ENCODE measurements at regions not wholly inside any gene's neighbourhood (a gene's known extent, or its start where the extent isn't known, plus 50 kb on each side); places are given as distances from the start of the nearest gene placed in this dataset.

- DNase-seq (ENCODE audit: low read depth), result no peak
These were observed 126.9 kb downstream of the RPS24 start for GRCh38 chr10:78160591-78160990.

DNA sequence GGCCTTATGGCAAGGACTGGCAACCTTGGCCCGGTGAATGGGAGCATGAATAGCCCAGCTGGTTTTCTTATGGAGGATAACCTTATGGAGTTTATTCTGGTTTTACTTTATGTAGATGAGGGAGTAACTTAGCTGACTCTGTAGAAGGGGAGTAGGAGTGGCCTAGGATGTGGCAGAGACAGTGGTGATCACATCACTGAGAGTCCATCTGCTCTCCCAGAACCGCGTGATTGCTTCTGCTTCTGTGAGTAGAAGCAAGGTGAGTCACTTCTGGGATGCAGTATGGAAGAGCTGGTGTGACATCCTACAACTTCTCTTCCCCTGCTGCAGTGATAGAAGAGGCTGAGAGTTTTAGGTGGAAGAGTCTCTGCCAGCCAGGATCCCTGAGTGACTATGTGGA lies 129.2 kb downstream of the RPS24 start:
- peak; percentile 70 for DNase-seq (ENCODE audit: low read depth)

GRCh38 chr10:78164702-78165101 lies 131.0 kb downstream of the RPS24 start:
- no peak for DNase-seq (ENCODE audit: low read depth)

DNA sequence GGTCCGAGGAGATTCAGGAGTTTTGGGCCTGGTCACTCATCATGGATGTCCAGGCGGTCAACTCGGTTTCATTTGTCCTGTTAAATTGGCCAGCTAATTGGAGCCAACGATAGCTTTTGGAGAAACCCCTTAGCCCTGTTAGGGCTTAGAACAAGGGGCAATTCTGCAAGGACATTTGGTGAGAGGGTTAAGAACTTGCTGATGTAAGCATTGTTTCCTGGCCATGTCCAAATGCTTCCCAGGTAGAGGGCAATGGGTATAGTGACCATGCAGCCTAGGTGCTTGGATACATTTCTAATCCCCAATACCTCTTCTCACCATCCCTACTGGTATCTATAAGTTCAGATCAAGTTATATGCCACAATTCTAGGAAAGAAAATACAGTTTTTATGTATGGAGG lies 131.5 kb downstream of the RPS24 start:
- DNase-seq (ENCODE audit: low read depth), result no peak

DNA sequence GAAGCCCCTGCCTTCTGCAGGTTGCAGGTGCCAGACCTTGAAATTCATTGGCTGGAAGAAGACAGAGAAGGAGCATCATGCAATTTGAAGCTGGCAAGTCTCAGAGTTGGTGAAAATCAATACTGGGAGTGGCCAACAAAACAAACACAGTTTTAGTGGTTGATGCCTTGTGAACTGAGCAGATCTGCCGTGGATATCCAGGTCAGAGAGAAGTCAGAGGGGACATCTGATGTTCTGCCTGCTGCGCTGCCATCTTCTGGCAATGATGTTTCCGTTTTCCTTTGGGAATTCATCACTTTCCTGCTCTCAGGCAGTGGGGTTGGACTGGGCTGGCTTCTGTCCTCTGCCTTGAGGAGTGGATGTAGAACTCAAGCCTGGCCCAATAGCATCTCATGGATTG lies 132.0 kb downstream of the RPS24 start:
- DNase-seq (ENCODE audit: low read depth), result no peak

- no peak for DNase-seq (ENCODE audit: low read depth)
These were observed 132.6 kb downstream of the RPS24 start for GRCh38 chr10:78166261-78166660.

DNA sequence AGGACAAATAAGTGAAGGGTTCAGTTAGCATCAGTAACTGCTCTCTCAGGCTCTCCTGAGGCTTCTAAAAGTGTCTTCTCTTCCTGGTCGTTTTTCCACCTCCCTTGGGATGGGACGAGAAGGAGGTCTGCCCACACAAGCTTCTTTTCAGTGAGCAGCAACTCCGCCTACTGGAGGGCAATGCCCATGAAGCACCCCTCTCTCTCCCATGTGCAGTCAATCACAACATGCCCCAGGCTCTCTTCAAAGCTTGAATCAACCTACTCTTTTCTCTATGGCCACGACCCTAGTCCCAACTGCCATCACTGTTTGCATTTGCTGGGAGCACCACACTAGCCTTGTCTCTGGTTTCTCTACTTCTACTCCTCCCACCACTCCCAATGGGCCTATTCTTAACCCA lies 135.6 kb downstream of the RPS24 start:
- DNase-seq (ENCODE audit: low read depth), result no peak

DNA sequence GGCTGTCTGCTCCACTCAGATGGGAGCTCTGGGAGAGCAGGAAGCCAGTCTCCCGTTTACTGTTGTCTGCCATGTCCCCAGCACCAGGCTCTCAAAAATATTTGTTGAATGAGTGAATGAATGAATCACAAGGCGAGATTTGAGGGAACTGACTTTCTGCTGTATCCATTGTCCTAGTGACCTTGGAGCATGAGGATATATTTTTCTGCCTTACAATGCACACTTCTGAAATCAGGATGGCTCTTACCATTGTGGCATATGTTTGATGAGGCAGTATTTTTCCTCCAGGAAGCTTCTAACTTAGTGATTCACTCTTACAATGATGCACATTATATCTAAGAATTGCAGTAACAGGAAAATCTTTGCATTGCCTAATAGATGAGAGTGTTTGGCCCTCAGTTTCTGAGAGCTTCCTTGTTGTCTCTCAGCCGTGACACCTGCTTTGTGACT lies 136.4 kb downstream of the RPS24 start:
- peak; percentile 58 for DNase-seq (ENCODE audit: low read depth)

- DNase-seq (ENCODE audit: low read depth), result no peak
These were observed 138.2 kb downstream of the RPS24 start for GRCh38 chr10:78171633-78172400.

DNA sequence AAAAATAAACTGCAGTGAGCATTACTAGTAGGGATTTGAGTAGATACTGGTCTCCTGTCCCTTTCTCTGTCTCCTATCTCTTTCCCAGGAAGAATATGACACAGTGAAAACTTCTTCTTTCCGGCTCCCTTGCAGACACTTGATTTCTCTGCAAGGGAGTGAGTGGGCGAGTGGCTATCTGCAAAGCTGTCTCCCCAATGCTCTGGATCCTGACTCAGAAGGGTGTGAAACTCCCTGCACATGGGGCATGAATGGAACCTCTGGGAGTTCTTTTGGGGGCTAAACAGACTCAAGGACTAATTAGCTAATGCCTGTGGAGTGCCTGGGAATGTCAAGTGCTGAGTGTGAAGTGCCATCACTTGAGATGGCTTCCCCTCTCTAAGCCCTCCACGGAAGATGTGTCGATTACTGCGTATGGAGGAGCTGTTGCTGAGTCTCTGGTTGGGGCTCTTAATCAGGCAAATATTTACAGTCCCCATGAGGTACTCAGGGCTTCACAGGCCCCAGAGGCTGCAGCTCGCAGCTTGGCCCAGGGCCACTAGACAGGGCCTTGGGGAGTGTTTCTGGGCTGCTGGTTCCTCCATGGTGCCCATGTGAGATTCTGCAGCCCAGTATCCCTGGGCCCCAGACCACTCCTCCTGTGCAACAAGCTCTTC lies 139.8 kb downstream of the RPS24 start:
- DNase-seq (ENCODE audit: low read depth), result no peak

GRCh38 chr10:78175444-78176015 lies 141.9 kb downstream of the RPS24 start:
- no peak for DNase-seq (ENCODE audit: low read depth)

GRCh38 chr10:78176320-78177317 lies 143.0 kb downstream of the RPS24 start:
- no peak for DNase-seq (ENCODE audit: low read depth)

GRCh38 chr10:78177491-78178185 lies 144.0 kb downstream of the RPS24 start:
- DNase-seq (ENCODE audit: low read depth), result no peak

DNA sequence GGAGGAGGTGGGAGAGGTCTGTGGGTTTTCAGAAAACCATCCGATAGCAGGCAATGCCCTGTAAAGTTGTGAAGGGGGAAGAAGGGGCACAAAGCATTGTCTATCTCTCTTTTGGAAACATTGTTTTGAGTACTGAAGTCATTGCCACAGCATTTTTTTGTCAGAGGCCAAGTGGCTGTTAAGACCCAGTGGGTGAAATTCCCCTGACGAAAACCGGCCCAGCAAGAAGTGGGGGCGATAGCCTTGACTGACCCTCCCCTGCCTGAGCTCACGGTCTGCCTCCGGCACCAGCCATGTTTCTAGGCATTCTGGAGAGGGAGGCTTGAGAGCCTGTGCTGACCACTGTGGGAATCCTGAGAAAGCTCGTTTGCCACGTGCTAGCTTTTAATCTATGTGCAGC lies 144.7 kb downstream of the RPS24 start:
- DNase-seq (ENCODE audit: low read depth), result no peak

DNA sequence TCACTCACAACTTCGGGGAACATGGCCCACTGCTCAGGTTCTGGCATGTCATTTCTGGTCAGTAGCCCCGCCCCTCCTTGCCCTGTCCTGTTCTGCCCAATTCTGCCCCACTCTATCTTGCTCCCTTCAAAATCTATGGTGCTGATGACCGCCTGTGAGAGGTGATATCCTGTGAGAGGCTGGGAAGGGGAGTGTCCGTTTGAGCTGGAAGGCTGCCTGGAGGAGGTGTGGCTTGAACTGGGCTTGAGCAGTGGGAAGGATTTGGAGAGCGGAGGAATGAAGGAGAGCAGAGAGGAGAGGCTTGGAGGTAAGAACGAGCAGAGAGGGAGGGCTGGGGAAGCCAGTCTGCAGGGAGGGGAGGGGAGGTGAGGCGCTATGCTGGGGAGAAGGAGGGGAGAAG lies 145.3 kb downstream of the RPS24 start:
- peak; percentile 37 for DNase-seq (ENCODE audit: low read depth)

GRCh38 chr10:78179886-78180705 lies 146.4 kb downstream of the RPS24 start:
- no peak for DNase-seq (ENCODE audit: low read depth)

DNA sequence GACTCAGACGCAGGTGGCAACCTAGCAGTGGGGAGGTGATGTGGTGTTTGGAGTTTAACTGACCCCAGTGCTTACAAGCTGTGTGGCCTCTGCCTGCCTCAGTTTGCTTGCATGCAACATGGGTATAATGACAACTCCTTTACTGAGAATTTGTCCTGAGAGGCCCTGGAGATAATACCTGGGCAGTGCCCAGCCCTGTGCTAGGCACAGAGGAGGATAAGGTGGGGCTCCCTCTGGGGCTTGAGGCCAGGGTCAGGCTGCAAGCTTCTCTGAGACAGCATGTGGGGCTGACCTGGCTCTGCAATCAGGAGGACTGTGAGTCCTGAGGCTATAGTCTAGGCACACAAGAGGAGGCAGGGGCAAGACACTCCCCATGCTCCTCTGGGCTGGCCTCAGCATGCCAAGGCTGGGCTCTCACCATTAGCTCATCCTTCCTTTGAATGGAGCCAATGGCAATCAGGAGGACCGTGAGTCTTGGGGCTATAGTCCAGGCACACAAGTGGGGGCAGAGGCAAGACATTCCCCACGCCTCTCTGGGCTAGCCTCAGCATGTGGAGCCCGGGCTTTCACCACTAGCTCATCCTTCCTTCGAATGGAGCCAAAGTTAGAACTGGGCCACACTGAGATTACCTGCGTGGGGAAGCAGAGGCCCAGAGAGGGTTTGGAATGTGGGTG lies 147.9 kb downstream of the RPS24 start:
- DNase-seq (ENCODE audit: low read depth), result no peak

DNA sequence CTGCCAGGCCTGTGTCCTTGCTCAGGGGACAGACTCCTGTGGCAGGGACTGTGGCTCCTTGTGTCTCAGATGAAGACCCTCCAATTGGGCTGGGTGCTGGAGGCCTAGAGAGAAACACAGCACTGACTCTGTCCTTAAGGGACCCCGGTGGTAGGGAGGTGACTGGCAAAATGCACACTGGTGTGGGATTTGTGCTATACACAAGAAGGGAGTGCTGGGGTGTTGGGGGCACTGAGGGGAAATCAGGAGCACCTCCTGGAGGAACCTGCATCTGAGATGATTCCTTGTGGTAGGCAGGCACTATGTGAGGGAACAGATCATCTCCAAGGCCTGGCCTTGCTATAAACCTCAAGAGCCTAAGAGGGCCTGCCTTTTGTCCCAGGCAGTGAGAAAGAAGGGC lies 149.2 kb downstream of the RPS24 start:
- no peak for DNase-seq (ENCODE audit: low read depth)
